ENCODE measurements at regions not wholly inside any gene's neighbourhood (a gene's known extent, or its start where the extent isn't known, plus 50 kb on each side); places are given as distances from the start of the nearest gene placed in this dataset.

DNA sequence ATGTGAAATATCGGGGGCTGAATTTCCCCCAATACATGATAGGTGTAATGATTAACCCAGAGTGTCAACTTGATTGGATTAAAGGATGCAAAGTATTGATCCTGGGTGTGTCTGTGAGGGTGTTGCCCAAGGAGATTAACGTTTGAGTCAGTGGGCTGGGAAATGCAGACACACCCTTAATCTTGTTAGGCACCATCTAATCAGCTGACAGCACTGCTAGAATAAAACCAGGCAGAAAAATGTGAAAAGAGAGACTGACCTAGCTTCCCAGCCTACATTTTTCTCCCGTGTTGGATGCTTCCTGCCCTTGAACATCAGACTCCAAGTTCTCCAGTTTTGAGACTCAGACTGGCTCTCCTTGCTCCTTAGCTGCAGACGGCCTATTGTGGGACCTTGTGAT lies 247.8 kb downstream of the OTOL1 start:
- TF ChIP-seq IKZF1 (IDR thresholded peaks at IDR 0.05) (no peak), MZF1 (CRISPR knock-in tag; IDR thresholded peaks at IDR 0.05; ENCODE audit: borderline replicate concordance) (no peak), HMG20B (CRISPR knock-in tag; conservative IDR thresholded peaks at IDR 0.05) (no peak), ZNF513 (CRISPR knock-in tag; conservative IDR thresholded peaks at IDR 0.05) (no peak), MAZ (IDR thresholded peaks at IDR 0.05; ENCODE audit: borderline replicate concordance, low read depth, low read length) (no peak), MAZ (CRISPR knock-in tag; IDR thresholded peaks at IDR 0.05; ENCODE audit: low read depth) (no peak), TP53 (CRISPR knock-in tag; conservative IDR thresholded peaks at IDR 0.05) (no peak), EP300 (IDR thresholded peaks at IDR 0.05; ENCODE audit: low read depth in 2 of 2, low read length in 2 of 2) (no peak), EP300 (CRISPR knock-in tag; IDR thresholded peaks at IDR 0.05; ENCODE audit: borderline replicate concordance) (no peak), CENPT (CRISPR knock-in tag; IDR thresholded peaks at IDR 0.05; ENCODE audit: low read depth) (no peak), TCF12 (IDR thresholded peaks at IDR 0.05) (no peak), TCF12 (CRISPR knock-in tag; IDR thresholded peaks at IDR 0.05) (no peak), GATA4 (IDR thresholded peaks at IDR 0.05; ENCODE audit: borderline replicate concordance, low read depth) (no peak)
- TF ChIP-seq, protein P1, sequence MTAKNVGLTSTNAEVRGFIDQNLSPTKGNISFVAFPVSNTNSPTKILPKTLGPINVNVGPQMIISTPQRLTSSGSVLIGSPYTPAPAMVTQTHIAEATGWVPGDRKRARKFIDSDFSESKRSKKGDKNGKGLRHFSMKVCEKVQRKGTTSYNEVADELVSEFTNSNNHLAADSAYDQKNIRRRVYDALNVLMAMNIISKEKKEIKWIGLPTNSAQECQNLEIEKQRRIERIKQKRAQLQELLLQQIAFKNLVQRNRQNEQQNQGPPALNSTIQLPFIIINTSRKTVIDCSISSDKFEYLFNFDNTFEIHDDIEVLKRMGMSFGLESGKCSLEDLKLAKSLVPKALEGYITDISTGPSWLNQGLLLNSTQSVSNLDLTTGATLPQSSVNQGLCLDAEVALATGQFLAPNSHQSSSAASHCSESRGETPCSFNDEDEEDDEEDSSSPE (CRISPR knock-in tag; IDR thresholded peaks at IDR 0.05), result no peak
- TF ChIP-seq, protein P2, sequence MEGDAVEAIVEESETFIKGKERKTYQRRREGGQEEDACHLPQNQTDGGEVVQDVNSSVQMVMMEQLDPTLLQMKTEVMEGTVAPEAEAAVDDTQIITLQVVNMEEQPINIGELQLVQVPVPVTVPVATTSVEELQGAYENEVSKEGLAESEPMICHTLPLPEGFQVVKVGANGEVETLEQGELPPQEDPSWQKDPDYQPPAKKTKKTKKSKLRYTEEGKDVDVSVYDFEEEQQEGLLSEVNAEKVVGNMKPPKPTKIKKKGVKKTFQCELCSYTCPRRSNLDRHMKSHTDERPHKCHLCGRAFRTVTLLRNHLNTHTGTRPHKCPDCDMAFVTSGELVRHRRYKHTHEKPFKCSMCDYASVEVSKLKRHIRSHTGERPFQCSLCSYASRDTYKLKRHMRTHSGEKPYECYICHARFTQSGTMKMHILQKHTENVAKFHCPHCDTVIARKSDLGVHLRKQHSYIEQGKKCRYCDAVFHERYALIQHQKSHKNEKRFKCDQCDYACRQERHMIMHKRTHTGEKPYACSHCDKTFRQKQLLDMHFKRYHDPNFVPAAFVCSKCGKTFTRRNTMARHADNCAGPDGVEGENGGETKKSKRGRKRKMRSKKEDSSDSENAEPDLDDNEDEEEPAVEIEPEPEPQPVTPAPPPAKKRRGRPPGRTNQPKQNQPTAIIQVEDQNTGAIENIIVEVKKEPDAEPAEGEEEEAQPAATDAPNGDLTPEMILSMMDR (CRISPR knock-in tag; IDR thresholded peaks at IDR 0.05), result no peak

Data from HepG2 (cell line).